ENCODE measurements at regions not wholly inside any gene's neighbourhood (a gene's known extent, or its start where the extent isn't known, plus 50 kb on each side); places are given as distances from the start of the nearest gene placed in this dataset.

DNA sequence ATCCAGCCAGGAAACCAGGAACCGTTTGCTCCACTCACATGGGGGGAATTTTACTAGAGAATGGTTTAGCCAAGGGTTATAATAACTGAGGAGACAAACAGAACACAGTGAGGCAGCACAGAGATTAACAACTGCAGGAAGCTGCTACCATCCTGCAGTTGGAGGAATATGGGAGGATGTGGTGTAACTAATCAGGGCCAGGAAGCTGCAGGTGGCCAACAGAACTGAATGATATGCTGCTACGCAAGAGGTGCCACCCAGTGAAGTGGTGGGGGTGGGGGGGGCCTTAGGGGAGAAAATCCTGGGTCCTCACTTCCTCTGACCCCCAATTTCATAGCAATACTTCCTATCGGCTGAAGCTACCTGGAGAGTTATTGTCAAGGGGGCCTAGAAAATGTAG lies 306.4 kb upstream of the STT3B start:
- TF ChIP-seq, protein P1, sequence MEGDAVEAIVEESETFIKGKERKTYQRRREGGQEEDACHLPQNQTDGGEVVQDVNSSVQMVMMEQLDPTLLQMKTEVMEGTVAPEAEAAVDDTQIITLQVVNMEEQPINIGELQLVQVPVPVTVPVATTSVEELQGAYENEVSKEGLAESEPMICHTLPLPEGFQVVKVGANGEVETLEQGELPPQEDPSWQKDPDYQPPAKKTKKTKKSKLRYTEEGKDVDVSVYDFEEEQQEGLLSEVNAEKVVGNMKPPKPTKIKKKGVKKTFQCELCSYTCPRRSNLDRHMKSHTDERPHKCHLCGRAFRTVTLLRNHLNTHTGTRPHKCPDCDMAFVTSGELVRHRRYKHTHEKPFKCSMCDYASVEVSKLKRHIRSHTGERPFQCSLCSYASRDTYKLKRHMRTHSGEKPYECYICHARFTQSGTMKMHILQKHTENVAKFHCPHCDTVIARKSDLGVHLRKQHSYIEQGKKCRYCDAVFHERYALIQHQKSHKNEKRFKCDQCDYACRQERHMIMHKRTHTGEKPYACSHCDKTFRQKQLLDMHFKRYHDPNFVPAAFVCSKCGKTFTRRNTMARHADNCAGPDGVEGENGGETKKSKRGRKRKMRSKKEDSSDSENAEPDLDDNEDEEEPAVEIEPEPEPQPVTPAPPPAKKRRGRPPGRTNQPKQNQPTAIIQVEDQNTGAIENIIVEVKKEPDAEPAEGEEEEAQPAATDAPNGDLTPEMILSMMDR (IDR thresholded peaks at IDR 0.05), result no peak
- TF ChIP-seq POLR2AphosphoS5 (IDR thresholded peaks at IDR 0.05), result no peak

Data from prostate gland (tissue), 2 donors.